ENCODE measurements at regions not wholly inside any gene's neighbourhood (a gene's known extent, or its start where the extent isn't known, plus 50 kb on each side); places are given as distances from the start of the nearest gene placed in this dataset.
A peak's percentile ranks its signal among the peaks of the same experiment; 100 is the strongest.

DNA sequence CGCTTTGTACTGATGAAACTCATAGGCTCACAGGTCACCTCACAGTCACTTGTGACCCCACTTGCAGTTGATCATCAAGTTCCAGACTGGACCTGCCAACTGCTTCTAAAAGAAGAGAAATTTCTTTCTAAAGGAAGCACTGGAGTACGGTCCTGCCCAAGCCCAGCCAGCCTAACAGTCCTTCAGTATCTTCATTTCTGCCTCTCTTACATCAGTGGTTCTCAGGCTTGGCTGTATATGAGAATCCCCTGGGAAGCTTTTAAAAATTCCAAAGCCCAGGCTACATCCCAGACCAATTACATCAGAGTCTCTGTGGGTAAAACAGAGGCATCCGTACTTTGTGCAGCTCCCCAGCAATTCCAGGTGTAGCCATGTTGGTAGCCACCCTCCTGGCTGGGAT, 282.1 kb downstream of the NFIB start:
- H3K4me1 Mint-ChIP-seq, result peaks cover 75% of the 10 kb centered on the region
- H3K9me3 Mint-ChIP-seq, result no peaks in the 10 kb centered on the region
- no peaks in the 10 kb centered on the region for H3K27me3 Mint-ChIP-seq (ENCODE audit: low read depth)
- H3K27ac Mint-ChIP-seq, result peak overlapping the region; percentile 96
- TF ChIP-seq, protein P1, sequence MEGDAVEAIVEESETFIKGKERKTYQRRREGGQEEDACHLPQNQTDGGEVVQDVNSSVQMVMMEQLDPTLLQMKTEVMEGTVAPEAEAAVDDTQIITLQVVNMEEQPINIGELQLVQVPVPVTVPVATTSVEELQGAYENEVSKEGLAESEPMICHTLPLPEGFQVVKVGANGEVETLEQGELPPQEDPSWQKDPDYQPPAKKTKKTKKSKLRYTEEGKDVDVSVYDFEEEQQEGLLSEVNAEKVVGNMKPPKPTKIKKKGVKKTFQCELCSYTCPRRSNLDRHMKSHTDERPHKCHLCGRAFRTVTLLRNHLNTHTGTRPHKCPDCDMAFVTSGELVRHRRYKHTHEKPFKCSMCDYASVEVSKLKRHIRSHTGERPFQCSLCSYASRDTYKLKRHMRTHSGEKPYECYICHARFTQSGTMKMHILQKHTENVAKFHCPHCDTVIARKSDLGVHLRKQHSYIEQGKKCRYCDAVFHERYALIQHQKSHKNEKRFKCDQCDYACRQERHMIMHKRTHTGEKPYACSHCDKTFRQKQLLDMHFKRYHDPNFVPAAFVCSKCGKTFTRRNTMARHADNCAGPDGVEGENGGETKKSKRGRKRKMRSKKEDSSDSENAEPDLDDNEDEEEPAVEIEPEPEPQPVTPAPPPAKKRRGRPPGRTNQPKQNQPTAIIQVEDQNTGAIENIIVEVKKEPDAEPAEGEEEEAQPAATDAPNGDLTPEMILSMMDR (IDR thresholded peaks at IDR 0.05; ENCODE audit: unreplicated experiment), result no peak
- H3K36me3 Mint-ChIP-seq, result no peaks in the 10 kb centered on the region
- DNase-seq (ENCODE audit: low spot score in 2 of 2, unreplicated experiment in 2 of 2), result no peak
- H3K4me3 Mint-ChIP-seq, result peak overlapping the region; percentile 3

DNA sequence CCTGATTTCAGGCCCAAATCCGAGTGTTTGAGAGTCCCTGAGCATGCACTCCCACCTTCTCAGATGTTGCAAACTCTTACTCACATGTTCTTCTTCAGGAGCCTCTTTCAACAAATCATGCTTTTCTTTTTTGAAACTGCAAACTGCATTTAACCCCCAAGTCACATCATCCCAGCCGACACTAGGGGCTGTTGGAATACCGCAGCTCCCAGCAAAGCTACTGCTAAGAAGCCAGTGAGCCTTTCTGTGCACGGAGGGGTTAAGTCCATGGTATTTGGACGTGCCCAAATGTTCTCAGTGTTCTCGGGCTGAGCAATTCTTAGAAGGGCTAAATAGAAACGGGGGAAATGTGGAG, 282.9 kb downstream of the NFIB start:
- H3K4me1 Mint-ChIP-seq, result peaks cover 73% of the 10 kb centered on the region
- H3K9me3 Mint-ChIP-seq, result no peaks in the 10 kb centered on the region
- H3K36me3 Mint-ChIP-seq, result no peaks in the 10 kb centered on the region
- no peaks in the 10 kb centered on the region for H3K27me3 Mint-ChIP-seq (ENCODE audit: low read depth)
- TF ChIP-seq, protein P1 (IDR thresholded peaks at IDR 0.05; ENCODE audit: unreplicated experiment), result no peak
- peak overlapping the region; percentile 96 for H3K27ac Mint-ChIP-seq
- DNase-seq (ENCODE audit: low spot score in 2 of 2, unreplicated experiment in 2 of 2), result no peak
- H3K4me3 Mint-ChIP-seq, result peak overlapping the region; percentile 13

DNA sequence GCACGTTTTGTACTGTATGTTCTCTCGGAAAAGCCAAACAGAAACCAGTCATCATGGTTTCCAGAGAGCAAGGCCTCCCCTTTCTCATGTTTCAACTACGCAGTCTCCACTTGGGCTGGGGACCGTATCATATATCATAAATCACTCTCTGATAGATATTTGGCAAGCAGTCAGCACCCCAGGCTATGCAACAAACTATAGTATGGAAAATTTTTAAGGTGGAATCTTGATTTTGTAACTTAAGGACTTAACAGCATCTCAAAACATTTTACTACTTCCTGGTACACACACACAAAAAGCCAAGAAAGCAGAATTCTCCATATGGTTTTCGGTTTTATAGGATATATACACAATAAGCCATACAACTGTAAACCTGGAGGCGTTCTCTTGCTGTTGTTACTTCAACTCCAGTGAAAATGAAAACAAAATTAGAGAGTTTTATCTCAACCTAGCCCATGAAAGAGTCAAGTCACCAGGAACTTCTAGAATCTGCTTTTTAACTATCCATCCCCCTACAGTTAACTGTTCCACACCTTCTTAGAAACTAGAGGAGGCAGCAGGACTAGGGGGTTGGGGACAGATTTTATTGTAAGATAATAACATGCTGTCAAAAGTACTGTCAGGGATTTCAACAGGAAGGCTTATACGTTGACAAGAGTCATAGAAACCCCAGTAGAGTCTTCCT, 283.4 kb downstream of the NFIB start:
- peak in 1 of 2 experiments; percentile 59 for DNase-seq (ENCODE audit: low spot score in 2 of 2, unreplicated experiment in 2 of 2)
- peak overlapping the region; percentile 23 for H3K4me3 Mint-ChIP-seq

DNA sequence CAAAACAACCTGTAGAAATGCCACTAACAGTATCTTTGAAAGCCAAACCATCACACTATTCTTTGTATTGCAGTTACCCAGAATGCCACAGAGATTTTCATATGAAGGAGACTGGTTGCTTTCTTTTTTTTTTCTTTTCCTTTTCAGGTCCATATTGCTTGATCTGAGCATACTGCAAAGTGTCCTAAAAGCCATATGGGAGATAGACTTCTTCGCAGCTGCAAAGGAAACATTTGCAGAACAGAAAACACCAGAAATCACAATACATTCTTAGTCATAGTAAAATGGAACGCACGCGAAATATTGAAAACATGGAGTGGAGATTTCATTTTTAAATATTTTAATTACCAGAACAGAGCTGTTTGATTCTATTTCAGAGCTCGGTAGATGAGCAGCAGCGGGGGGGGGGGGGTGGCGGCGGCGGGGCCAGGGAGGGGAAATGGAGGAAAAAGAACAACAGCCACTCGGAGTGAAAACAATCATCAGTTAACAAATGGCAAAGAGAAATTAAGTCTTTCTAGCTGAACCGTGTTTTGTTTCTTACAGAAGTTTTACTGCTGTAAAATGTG, 284.1 kb downstream of the NFIB start:
- H3K27ac Mint-ChIP-seq, result peak overlapping the region; percentile 96
- H3K36me3 Mint-ChIP-seq, result no peaks in the 10 kb centered on the region
- peaks cover 63% of the 10 kb centered on the region for H3K4me1 Mint-ChIP-seq
- peak overlapping the region; percentile 23 for H3K4me3 Mint-ChIP-seq
- H3K27me3 Mint-ChIP-seq (ENCODE audit: low read depth), result no peaks in the 10 kb centered on the region
- H3K9me3 Mint-ChIP-seq, result no peaks in the 10 kb centered on the region
- TF ChIP-seq, protein P1 (IDR thresholded peaks at IDR 0.05; ENCODE audit: unreplicated experiment), result no peak
- DNase-seq (ENCODE audit: low spot score in 2 of 2, unreplicated experiment in 2 of 2), result no peak

More for the DNA sequence above, 283.4 kb downstream of the NFIB start:
- no peaks in the 10 kb centered on the region for H3K36me3 Mint-ChIP-seq
- H3K4me1 Mint-ChIP-seq, result peaks cover 68% of the 10 kb centered on the region
- no peaks in the 10 kb centered on the region for H3K9me3 Mint-ChIP-seq
- TF ChIP-seq, protein P1 (IDR thresholded peaks at IDR 0.05; ENCODE audit: unreplicated experiment), result no peak
- H3K27ac Mint-ChIP-seq, result peak overlapping the region; percentile 96
- H3K27me3 Mint-ChIP-seq (ENCODE audit: low read depth), result no peaks in the 10 kb centered on the region

DNA sequence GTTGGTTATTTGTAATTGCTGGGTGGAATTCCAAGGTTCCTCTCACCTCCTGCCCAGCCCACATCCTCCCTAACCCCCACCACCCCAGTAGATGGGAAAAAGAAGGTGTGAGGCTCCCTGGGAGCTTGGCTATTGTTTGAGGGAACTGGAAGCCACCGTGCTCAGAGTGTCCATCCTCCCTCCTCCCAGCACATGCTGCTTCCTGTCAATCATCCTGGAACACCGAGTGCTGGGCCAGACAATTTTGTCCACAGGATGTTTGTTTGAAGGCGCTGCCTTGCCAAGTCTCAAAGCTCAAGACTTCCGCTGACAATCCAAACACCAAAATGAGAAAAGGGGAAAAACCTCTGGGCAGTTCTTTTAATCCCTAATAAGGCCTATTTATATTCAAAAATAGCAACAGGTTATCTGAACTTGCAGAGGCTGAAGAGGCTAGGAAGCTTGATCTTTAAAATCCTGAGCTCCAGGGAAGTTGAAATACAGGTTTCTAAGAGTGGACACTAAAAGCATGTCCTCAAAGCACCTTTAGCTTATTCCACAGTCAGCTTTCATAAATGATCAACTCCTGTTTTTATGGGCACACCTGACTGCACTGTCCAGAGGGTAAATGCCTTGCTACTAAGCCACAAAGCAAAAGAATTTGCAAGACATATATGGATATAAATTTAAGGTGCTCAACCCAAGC, 286.7 kb downstream of the NFIB start:
- Mint-ChIP-seq H3K4me3 (no peak overlapping the region), H3K27me3 (ENCODE audit: low read depth) (no peaks in the 10 kb centered on the region), H3K36me3 (no peaks in the 10 kb centered on the region), H3K9me3 (peaks cover 5% of the 10 kb centered on the region), H3K4me1 (peaks cover 54% of the 10 kb centered on the region), H3K27ac (peak overlapping the region; percentile 48)
- TF ChIP-seq, protein P1 (IDR thresholded peaks at IDR 0.05; ENCODE audit: unreplicated experiment), result no peak
- no peak for DNase-seq (ENCODE audit: low spot score in 2 of 2, unreplicated experiment in 2 of 2)
